Bronchial epithelial cell (primary cell): ENCODE measurements at regions not wholly inside any gene's neighbourhood (a gene's known extent, or its start where the extent isn't known, plus 50 kb on each side); places are given as distances from the start of the nearest gene placed in this dataset.

Experiments
- DNase-seq: peaks from one replicate; pipeline ENCODE4 v3.0.0-alpha.2; 2010; ENCODE audit warnings: low read depth
- FAIRE-seq: peaks from 2 replicates; lab custom pipeline; 2011; peaks lifted over from hg19 to GRCh38; lab: Jason Lieb, UNC
- H3K27me3 ChIP-seq: 2 replicates; pipeline ENCODE4 v1.5.1; 2011; ENCODE audit warnings: low read length; ENCODE audit not compliant: control insufficient read depth, insufficient read depth
- H3K36me3 ChIP-seq: 2 replicates; pipeline ENCODE4 v1.5.1; 2011; ENCODE audit warnings: low read length; ENCODE audit not compliant: control insufficient read depth, insufficient read depth
- H3K4me3 ChIP-seq: 2 replicates; pipeline ENCODE4 v1.5.1; 2011; ENCODE audit warnings: mild to moderate bottlenecking, low read depth, low read length, control low read depth
- TF ChIP-seq, protein P1 (sequence below): IDR thresholded peaks from 2 replicates; pipeline ENCODE4 v1.5.1; 2011; ENCODE audit warnings: mild to moderate bottlenecking, moderate library complexity, low read length, control low read depth, inconsistent platforms; ENCODE audit not compliant: insufficient read depth, severe bottlenecking

DNA sequence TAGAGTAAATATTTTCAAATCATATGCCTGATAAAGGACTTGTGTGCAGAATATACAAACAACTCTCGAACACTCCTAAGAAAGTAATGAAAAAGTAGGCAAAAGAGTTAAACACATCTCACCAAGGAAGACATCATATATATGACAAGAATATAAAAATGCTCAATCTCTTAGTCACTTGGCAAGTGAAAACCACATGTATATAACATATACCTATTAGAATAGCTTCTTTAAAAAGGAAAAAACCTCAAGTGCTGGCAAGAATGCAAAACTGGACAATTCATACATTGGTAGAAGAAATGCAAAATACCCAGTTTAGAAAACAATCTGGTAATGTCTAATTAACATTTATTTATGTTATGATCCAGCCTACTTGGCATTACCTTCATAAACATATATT lies 146.6 kb upstream of the DGKB start:
- Histone ChIP-seq H3K27me3 (no peaks in the 10 kb centered on the region), H3K36me3 (no peaks in the 10 kb centered on the region), H3K4me3 (no peak overlapping the region)
- no peak for FAIRE-seq
- TF ChIP-seq, protein P1, sequence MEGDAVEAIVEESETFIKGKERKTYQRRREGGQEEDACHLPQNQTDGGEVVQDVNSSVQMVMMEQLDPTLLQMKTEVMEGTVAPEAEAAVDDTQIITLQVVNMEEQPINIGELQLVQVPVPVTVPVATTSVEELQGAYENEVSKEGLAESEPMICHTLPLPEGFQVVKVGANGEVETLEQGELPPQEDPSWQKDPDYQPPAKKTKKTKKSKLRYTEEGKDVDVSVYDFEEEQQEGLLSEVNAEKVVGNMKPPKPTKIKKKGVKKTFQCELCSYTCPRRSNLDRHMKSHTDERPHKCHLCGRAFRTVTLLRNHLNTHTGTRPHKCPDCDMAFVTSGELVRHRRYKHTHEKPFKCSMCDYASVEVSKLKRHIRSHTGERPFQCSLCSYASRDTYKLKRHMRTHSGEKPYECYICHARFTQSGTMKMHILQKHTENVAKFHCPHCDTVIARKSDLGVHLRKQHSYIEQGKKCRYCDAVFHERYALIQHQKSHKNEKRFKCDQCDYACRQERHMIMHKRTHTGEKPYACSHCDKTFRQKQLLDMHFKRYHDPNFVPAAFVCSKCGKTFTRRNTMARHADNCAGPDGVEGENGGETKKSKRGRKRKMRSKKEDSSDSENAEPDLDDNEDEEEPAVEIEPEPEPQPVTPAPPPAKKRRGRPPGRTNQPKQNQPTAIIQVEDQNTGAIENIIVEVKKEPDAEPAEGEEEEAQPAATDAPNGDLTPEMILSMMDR: no peak
- no peak for DNase-seq

DNA sequence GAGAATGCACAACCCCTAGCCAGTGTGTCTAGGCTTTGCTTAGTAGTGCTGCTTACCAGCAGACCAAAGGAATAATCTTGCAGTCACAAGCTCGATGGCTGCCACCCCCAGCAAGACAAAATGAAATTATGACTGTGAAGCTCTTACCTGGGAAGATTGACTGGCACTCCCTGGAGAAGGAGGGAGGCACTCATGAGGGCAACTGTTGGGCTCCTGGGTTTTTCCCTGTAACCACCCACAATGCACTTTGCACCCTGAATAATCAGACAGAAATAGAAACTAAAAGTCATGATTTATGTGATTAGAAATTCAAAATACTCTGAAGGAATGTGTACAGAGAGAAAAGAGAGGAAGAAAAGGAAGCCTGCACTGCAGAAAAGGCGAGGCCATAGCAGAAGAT lies 144.3 kb upstream of the DGKB start:
- TF ChIP-seq, protein P1: no peak
- H3K36me3 ChIP-seq: no peaks in the 10 kb centered on the region
- H3K27me3 ChIP-seq: no peaks in the 10 kb centered on the region
- FAIRE-seq: no peak
- DNase-seq: no peak
- H3K4me3 ChIP-seq: no peak overlapping the region

DNA sequence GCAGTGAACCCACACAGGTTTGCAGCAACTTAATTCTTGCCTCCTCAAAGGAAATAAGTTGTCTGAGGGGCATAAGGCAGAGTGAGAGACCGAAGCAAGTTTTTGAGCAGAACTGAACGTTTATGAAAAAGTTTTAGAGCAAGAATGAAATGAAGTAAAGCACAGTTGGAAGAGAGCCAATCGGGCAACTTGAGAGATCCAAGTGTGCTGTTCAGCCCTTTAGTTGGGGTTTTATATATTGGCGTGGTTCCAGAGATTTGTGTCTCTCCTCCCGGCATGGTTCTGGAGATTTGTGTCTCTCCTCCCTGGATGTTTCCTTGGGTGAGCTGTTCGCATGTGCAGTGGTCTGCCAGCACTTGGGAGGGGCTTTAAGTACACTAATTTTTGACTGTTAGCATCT lies 141.4 kb upstream of the DGKB start:
- Histone ChIP-seq H3K27me3 (no peaks in the 10 kb centered on the region), H3K4me3 (no peak overlapping the region), H3K36me3 (no peaks in the 10 kb centered on the region)
- FAIRE-seq (no peak), DNase-seq (no peak)
- TF ChIP-seq, protein P1: no peak

DNA sequence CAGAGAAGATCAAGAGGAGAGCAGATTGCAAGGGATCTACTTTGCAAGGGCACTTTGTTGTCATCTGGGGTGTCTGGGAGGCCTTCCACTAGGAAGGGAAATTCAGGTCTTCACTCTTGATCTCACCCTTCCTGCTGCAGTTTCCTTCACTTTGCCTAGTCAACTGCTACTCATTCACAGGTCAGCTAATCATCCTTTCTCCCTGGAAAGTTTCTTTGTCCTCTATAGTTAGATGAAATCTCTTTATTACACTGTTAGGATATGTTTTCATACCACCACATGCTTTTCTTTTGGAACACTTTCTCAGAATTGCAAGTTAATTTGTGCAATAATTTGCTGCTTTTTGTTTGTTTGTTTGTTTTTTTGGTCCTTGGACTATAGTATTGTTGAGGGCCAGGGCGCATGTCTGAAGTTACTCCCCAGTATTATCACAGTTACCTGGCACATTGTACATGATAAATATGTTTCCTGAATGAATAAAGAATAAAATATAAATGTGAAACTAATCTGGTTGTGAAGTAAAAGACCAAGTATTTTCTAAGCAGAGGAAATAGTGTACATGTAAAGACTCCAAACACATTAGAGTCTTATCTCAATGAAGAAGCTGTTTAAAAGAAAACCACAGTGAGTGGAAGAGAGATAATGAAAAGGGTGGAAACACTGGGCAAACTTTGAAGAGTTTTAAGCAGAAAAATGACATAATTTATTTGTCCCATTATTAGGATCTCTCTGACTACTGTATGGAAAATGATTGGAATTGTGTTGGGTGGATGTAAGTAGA lies 139.9 kb upstream of the DGKB start:
- TF ChIP-seq, protein P1: no peak
- DNase-seq (no peak), FAIRE-seq (no peak)
- Histone ChIP-seq H3K27me3 (no peaks in the 10 kb centered on the region), H3K4me3 (no peak overlapping the region), H3K36me3 (no peaks in the 10 kb centered on the region)

DNA sequence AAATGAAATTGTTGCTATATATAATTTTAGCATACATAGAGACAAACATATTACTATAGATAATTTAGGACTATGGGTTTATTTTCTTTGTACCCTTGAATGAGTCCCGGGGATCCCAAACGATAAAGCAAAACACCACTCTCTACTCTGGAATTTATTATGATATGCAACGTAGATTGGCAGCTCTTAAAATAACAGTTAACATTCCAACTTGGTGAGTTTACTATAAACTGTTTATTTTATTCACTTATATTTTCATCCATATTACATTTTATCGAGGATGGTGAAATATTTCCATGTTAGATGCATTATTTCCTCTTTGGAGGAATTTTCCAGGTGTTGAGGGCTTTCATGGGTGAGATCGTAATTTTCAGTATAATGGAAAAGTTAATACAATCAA lies 138.7 kb upstream of the DGKB start:
- no peak overlapping the region for H3K4me3 ChIP-seq
- TF ChIP-seq, protein P1: no peak
- no peaks in the 10 kb centered on the region for H3K27me3 ChIP-seq
- FAIRE-seq: no peak
- no peaks in the 10 kb centered on the region for H3K36me3 ChIP-seq
- no peak for DNase-seq

DNA sequence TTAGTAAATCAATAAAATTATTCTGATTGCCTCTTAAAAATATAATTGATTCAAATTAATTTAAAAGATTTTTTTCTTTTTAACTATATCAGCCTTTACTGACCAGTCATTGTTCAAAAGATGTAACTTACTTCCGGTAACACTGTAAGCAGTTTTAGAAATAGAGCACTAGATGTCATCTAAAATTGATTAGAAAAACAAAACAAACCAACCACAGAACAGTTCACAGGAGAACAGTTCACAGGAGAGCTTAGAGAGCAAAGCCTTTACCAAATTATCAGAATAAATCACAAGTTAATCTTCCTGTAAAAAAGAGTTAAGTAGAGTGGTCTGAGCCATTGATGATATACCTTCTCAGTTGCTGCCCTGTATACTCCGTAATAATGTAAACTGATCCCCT lies 133.3 kb upstream of the DGKB start:
- no peak for DNase-seq
- H3K36me3 ChIP-seq: no peaks in the 10 kb centered on the region
- FAIRE-seq: no peak
- H3K27me3 ChIP-seq: no peaks in the 10 kb centered on the region
- TF ChIP-seq, protein P1: no peak
- no peak overlapping the region for H3K4me3 ChIP-seq
